ENCODE measurements at regions not wholly inside any gene's neighbourhood (a gene's known extent, or its start where the extent isn't known, plus 50 kb on each side); places are given as distances from the start of the nearest gene placed in this dataset.
"Not testable (repeated sequence)": the region's sequence is repeated elsewhere in the genome, so short reads cannot be mapped to it uniquely, and the experiment has no call there.

DNA sequence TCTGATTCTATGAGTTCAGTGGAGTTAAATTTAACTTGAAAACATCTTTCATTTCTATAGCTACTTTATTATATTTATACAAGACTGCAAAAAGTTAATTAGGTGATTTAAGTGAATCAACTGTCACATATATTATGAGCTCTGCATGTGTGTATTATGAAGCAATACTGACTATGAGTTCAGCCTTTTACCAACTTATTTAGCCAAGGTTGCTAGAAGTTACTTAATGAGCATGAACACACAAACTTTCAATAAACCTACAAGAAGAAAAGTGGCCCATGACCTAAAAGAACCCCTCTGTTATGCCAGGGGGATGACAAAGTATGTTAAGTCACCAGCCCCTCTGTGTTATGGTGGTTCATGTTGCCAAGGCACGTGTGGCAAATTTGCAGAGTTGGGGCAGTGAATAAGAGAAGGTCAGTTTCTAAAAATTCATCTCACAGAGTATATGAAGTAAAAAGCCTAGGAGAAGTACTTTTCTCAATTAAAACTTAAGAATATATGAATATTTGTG lies 86.7 kb upstream of the LYPLAL1 start:
- no peak for TF ChIP-seq CTCF (IDR thresholded peaks at IDR 0.05; ENCODE audit: low read depth, low read length, missing control alignments)
- Histone ChIP-seq H3K27ac (no peak overlapping the region), H3K4me3 (ENCODE audit: low read depth, low read length) (no peak overlapping the region), H3K36me3 (replicated peaks) (no peaks in the 10 kb centered on the region), H3K27me3 (replicated peaks) (no peaks in the 10 kb centered on the region)
- no peak for DNase-seq
- in situ Hi-C loops (cut with HindIII; ENCODE audit: low pct_ligation_motif_present, low sequenced_read_pairs) = no loop called here

DNA sequence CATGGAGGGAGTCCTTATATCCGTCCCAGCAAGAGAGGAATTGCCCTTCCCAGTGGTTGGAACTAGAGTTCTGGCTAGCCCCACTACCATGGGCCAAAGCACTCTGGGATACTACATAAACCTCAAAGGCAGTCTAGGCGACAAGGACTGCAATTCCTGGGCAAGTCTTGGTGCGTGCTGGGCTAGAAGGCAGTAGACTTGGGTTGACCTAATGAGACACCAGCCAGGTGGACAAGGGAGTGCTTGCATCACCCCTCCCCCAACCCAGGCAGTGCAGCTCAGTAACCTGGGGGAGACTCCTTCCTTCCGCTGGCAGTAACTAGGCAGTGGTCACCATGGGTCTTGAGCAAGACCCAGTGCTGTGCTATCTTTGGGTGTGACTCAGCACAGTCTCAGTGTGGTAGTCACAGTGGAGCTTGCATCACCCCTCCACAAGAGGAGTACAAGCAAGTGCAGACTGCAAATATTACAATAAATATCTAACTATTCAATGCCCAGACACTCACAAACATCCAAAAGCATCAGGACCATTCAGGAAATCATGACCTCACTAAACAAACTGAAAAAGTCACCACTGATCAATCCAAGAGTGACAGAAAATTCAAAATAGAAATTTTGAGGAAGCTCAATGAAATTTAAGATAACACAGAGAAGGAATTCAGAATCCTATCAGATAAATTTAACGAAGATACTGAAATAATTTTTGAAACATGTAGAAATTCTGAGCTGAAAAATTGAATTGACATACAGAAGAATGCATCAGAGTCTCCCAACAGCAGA lies 84.7 kb upstream of the LYPLAL1 start:
- H3K27me3 ChIP-seq (replicated peaks) = no peaks in the 10 kb centered on the region
- H3K36me3 ChIP-seq (replicated peaks) = no peaks in the 10 kb centered on the region
- peak overlapping the region; percentile 56 for H3K27ac ChIP-seq
- DNase-seq = peak; percentile 98
- in situ Hi-C loops (cut with HindIII; ENCODE audit: low pct_ligation_motif_present, low sequenced_read_pairs) = no loop called here
- TF ChIP-seq CTCF (IDR thresholded peaks at IDR 0.05; ENCODE audit: low read depth, low read length, missing control alignments) = no peak
- no peak overlapping the region for H3K4me3 ChIP-seq (ENCODE audit: low read depth, low read length)

- no peaks in the 10 kb centered on the region for H3K27me3 ChIP-seq (replicated peaks)
- no peak overlapping the region for H3K27ac ChIP-seq
- TF ChIP-seq CTCF (IDR thresholded peaks at IDR 0.05; ENCODE audit: low read depth, low read length, missing control alignments) = no peak
- no peak overlapping the region for H3K4me3 ChIP-seq (ENCODE audit: low read depth, low read length)
- in situ Hi-C loops (cut with HindIII; ENCODE audit: low pct_ligation_motif_present, low sequenced_read_pairs) = no loop called here
- no peaks in the 10 kb centered on the region for H3K36me3 ChIP-seq (replicated peaks)
- DNase-seq = no peak
Measured at GRCh38 chr1:219090607-219091006, 83.1 kb upstream of the LYPLAL1 start.

GRCh38 chr1:219092206-219092605 lies 81.5 kb upstream of the LYPLAL1 start:
- no peak for DNase-seq
- no peak for TF ChIP-seq CTCF (IDR thresholded peaks at IDR 0.05; ENCODE audit: low read depth, low read length, missing control alignments)
- Histone ChIP-seq H3K4me3 (ENCODE audit: low read depth, low read length) (no peak overlapping the region), H3K36me3 (replicated peaks) (no peaks in the 10 kb centered on the region), H3K27me3 (replicated peaks) (no peaks in the 10 kb centered on the region), H3K27ac (no peak overlapping the region)
- in situ Hi-C loops (cut with HindIII; ENCODE audit: low pct_ligation_motif_present, low sequenced_read_pairs) = no loop called here

DNA sequence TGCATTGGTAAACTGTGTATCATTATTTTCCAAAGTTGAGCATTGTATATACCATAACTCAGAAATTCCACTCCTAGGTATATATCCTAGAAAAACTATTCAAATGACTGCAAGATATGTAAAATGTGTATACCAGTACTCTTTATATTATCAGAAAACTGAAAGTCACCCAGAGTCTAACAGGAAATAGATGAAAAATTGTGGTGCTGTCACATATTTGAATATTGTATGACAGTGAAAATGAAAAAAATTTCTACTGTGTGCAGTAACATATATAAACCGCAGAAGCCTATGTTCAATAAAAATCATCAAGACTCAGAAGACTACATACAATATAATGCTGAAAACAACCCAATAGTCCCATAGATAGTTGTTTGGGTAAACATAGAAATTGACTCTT lies 74.4 kb upstream of the LYPLAL1 start:
- Histone ChIP-seq H3K4me3 (ENCODE audit: low read depth, low read length) (no peak overlapping the region), H3K27me3 (replicated peaks) (no peaks in the 10 kb centered on the region), H3K27ac (no peak overlapping the region), H3K36me3 (replicated peaks) (no peaks in the 10 kb centered on the region)
- DNase-seq = no peak
- no peak for TF ChIP-seq CTCF (IDR thresholded peaks at IDR 0.05; ENCODE audit: low read depth, low read length, missing control alignments)
- in situ Hi-C loops (cut with HindIII; ENCODE audit: low pct_ligation_motif_present, low sequenced_read_pairs) = no loop called here

DNA sequence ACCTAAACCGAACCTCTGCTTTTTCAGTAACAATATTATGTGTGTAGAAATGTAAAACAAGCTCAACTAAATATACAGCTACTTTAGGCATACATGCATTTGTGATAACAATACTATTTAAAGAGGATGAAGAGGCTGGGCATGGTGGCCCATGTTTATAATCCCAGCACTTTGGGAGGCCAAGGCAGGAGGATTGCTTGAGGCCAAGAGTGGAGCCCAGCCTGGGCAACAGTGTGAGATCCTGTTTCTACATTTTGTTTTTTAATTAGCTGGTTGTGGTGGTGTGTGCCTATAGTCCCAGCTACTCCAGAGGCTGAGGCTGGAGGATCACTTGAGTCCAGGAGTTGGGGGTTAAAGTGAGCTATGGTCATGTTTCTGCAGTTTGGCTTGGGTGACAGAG lies 73.6 kb upstream of the LYPLAL1 start:
- H3K4me3 ChIP-seq (ENCODE audit: low read depth, low read length) = no peak overlapping the region
- in situ Hi-C loops (cut with HindIII; ENCODE audit: low pct_ligation_motif_present, low sequenced_read_pairs) = no loop called here
- TF ChIP-seq CTCF (IDR thresholded peaks at IDR 0.05; ENCODE audit: low read depth, low read length, missing control alignments) = no peak
- H3K36me3 ChIP-seq (replicated peaks) = no peaks in the 10 kb centered on the region
- no peaks in the 10 kb centered on the region for H3K27me3 ChIP-seq (replicated peaks)
- H3K27ac ChIP-seq = no peak overlapping the region
- no peak for DNase-seq

- H3K36me3 ChIP-seq (replicated peaks); H3K4me3 ChIP-seq (ENCODE audit: low read depth, low read length); H3K27ac ChIP-seq; in situ Hi-C loops (cut with HindIII; ENCODE audit: low pct_ligation_motif_present, low sequenced_read_pairs); H3K27me3 ChIP-seq (replicated peaks); DNase-seq: not testable (repeated sequence)
Measured at GRCh38 chr1:219102466-219102865, 71.2 kb upstream of the LYPLAL1 start.
